Erythroblast (primary cell): ENCODE measurements at regions not wholly inside any gene's neighbourhood (a gene's known extent, or its start where the extent isn't known, plus 50 kb on each side); places are given as distances from the start of the nearest gene placed in this dataset.

Experiments used
- GATA1 ChIP-seq: IDR thresholded peaks from 2 replicates; pipeline ENCODE4 v1.6.1; 2011; ENCODE audit warnings: low read depth, mild to moderate bottlenecking, control low read depth, low read length, moderate library complexity
- POLR2A ChIP-seq: IDR thresholded peaks from 2 replicates; pipeline ENCODE4 v1.6.1; 2011; ENCODE audit warnings: mild to moderate bottlenecking, low read length

DNA sequence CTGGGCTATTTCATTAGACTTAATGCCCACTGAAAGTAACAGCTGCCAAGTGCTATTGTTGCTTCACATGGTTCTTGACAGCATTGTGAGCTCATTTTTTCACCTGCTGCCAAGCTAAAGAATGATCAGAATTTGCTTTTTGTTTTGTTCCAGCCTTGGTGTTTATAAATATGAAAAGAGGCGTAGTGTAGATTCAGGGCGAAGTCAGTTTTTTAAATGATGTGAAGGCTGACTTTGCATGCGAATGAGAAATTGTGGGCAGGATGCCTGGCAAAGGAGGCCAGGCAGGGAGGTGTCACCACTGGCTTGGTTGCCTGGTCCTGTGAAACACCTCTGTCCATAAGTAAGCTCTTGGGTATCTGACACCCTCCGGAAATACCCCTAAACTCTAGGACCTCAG lies 93.3 kb upstream of the NAP1L1 start:
- no peak for TF ChIP-seq POLR2A
- no peak for TF ChIP-seq GATA1
